ENCODE measurements at regions not wholly inside any gene's neighbourhood (a gene's known extent, or its start where the extent isn't known, plus 50 kb on each side); places are given as distances from the start of the nearest gene placed in this dataset.
"Not testable (repeated sequence)": the region's sequence is repeated elsewhere in the genome, so short reads cannot be mapped to it uniquely, and the experiment has no call there.

GRCh38 chr7:67635271-67635670, 638.6 kb downstream of the TYW1 start:
- Histone ChIP-seq H3K4me1 (no peaks in the 10 kb centered on the region), H3K4me3 (no peak overlapping the region), H3K27ac (no peak overlapping the region), H3K27me3 (no peaks in the 10 kb centered on the region), H3K9me3 (no peaks in the 10 kb centered on the region), H3K36me3 (no peaks in the 10 kb centered on the region)
- ATAC-seq (no peak), DNase-seq (no peak)
- 90% methylated on average over 2 of the region's 2 CpGs for WGBS (ENCODE audit: insufficient coverage, low coverage, low lambda C conversion rate, missing lambda C conversion rate)
- no peak for TF ChIP-seq POLR2A (IDR thresholded peaks at IDR 0.05)
- TF ChIP-seq CTCF (IDR thresholded peaks at IDR 0.05) = no peak
- intact Hi-C loops (cut with DNase I) = no loop called here

GRCh38 chr7:67636348-67637022, 639.9 kb downstream of the TYW1 start:
- no peak overlapping the region for H3K27ac ChIP-seq
- intact Hi-C loops (cut with DNase I) = no loop called here
- no peaks in the 10 kb centered on the region for H3K4me1 ChIP-seq
- no peak overlapping the region for H3K4me3 ChIP-seq
- TF ChIP-seq CTCF (IDR thresholded peaks at IDR 0.05) (no peak), POLR2A (IDR thresholded peaks at IDR 0.05) (no peak)
- DNase-seq (no peak), ATAC-seq (no peak)
- WGBS (ENCODE audit: insufficient coverage, low coverage, low lambda C conversion rate, missing lambda C conversion rate) = 50% methylated on average over 6 of the region's 6 CpGs
- no peaks in the 10 kb centered on the region for H3K9me3 ChIP-seq
- H3K36me3 ChIP-seq = no peaks in the 10 kb centered on the region
- no peaks in the 10 kb centered on the region for H3K27me3 ChIP-seq

GRCh38 chr7:67637023-67637358, 640.4 kb downstream of the TYW1 start:
- TF ChIP-seq POLR2A (IDR thresholded peaks at IDR 0.05) = no peak
- peak; percentile 22 to 45 (median 40) for TF ChIP-seq CTCF (IDR thresholded peaks at IDR 0.05)
- Histone ChIP-seq H3K27me3 (no peaks in the 10 kb centered on the region), H3K36me3 (no peaks in the 10 kb centered on the region), H3K4me3 (no peak overlapping the region), H3K27ac (no peak overlapping the region), H3K4me1 (no peaks in the 10 kb centered on the region), H3K9me3 (no peaks in the 10 kb centered on the region)
- ATAC-seq (peak in 3 of 4 donors; percentile 38 to 63 (median 49)), DNase-seq (no peak)
- intact Hi-C loops (cut with DNase I) = no loop called here
- 50% methylated on average over 2 of the region's 2 CpGs for WGBS (ENCODE audit: insufficient coverage, low coverage, low lambda C conversion rate, missing lambda C conversion rate)

- H3K27me3 ChIP-seq; H3K4me3 ChIP-seq; H3K36me3 ChIP-seq; H3K9me3 ChIP-seq; ATAC-seq; H3K4me1 ChIP-seq; intact Hi-C loops (cut with DNase I); DNase-seq; H3K27ac ChIP-seq: not testable (repeated sequence)
- 92% methylated on average over 2 of the region's 3 CpGs for WGBS (ENCODE audit: insufficient coverage, low coverage, low lambda C conversion rate, missing lambda C conversion rate)
These were observed 645.9 kb downstream of the TYW1 start for GRCh38 chr7:67642542-67642941.

- no peak for TF ChIP-seq POLR2A (IDR thresholded peaks at IDR 0.05)
- TF ChIP-seq CTCF (IDR thresholded peaks at IDR 0.05) = no peak
- H3K4me3 ChIP-seq = no peak overlapping the region
- DNase-seq (no peak), ATAC-seq (no peak)
- intact Hi-C loops (cut with DNase I) = no loop called here
- no peaks in the 10 kb centered on the region for H3K27me3 ChIP-seq
- H3K4me1 ChIP-seq = no peaks in the 10 kb centered on the region
- no peaks in the 10 kb centered on the region for H3K36me3 ChIP-seq
- H3K27ac ChIP-seq = no peak overlapping the region
- H3K9me3 ChIP-seq = no peaks in the 10 kb centered on the region
- WGBS (ENCODE audit: insufficient coverage, low coverage, low lambda C conversion rate, missing lambda C conversion rate) = 68% methylated on average over 3 of the region's 3 CpGs
These were observed 647.5 kb downstream of the TYW1 start for GRCh38 chr7:67644151-67644550.
